GM18511 (cell line): ENCODE measurements at regions not wholly inside any gene's neighbourhood (a gene's known extent, or its start where the extent isn't known, plus 50 kb on each side); places are given as distances from the start of the nearest gene placed in this dataset.

Experiments used
- ATAC-seq: cut with Tn5 transposase; IDR thresholded peaks from one replicate; pipeline ENCODE4 v1.9.1; 2021; ENCODE audit warnings: mild to moderate bottlenecking, moderate library complexity; ENCODE audit not compliant: unreplicated experiment

DNA sequence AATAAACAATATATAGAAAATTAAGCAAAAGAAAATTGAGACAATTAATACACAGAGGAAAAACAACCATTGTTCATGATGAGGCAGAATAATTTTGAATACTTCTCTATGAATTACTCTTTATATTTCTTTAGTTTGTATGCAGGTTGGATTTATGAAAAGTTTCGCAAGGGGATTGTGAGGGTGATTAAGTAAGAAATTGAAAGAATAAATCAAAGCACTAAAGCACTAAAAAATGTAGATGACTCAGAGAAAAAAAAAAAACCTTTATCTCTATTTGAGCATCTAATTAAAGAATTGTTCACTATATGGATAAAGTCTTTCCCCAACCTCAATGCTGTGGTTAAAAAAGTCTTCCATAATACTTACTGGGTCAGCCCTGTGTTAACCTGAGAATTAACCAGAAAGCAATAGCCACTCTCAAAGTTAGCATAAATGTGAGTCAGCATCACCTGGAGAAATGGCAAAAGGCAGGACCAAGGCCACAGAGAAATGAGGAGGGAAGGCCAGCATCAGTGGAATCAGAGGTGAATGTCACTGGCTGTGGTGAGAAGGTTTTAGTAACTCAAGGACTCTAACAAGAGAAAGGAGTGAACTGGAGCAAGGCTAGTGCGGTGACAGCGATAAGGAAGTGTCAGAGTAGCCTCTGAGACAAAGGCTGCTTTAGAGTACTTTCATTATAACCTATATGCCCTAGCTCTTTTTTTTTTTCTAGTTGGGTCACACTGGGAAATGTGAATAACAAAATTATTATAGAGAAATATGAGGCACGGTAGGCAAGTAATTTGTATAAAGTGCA lies 310.4 kb downstream of the KCNC2 start:
- no peak for ATAC-seq

DNA sequence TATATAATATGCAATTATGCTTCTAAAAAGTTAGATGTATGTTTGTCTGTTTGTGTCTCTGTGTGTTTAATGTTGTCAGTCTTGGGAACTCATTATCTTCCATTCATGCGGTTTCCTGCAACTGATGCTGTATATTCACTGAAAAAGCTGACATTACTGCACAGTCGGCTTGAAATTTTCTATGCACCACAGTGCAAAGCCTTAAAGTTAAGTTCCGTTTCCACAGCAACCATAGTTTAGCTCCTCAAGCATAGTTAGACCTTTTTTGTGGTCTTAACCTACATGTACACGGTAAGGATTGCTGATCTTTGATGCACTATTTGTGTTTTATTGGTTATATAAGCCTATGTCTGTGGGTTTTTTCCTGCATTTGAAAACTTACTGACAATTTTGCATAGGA lies 309.4 kb downstream of the KCNC2 start:
- no peak for ATAC-seq

DNA sequence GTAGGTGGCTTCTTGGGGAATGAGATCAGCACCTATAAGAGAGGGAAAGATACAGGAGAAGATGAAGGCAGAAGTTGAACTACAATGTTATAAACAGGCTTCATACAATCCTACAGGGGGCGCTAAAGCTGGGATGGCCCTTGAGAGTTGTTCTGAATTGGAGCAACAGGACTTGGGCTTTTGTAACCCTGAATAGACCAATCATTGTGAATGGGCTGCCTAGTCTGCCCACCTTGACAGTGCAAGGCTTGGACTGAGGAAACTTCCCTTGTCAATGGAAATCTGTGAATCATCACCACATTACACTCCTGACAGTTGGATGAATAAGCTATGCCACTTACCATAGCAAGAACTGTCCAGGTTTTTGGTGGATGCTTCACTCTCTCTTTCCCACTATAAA lies 306.1 kb downstream of the KCNC2 start:
- ATAC-seq = no peak

DNA sequence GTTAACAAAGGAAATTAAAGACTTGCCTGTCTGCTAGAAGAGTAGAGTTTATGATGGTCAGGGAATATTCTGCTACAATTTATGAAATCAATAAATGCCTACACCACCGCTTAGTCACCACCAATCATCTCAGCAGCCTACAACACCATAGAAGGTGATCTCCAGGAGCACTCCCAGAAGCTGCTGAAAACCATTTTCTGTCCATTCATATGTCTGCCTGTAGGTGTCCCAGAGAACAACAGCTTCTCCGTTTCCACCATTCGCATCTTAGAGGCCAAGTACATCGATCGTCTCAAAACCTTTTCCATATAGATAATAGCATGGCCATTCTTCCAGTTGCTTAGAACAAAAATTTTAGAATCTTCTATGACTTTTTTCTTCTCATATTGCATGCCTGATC lies 303.4 kb downstream of the KCNC2 start:
- no peak for ATAC-seq

DNA sequence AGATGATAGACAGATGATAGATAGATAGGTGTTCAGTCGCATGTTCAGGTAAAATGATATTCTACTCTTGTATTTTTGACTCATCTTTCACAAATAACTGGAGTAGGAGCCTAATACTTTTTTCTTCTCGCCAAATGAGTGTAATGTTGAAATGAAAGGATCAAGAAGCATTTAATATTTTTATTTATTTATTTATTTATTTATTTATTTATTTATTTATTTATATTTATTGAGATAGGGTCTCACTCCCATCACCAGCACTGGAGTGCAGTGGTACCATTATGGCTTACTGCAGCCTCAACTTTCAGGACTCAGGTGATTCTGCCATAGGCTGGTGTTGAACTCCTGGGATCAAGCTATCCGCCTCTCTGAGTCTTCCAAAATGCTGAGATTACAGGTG lies 298.8 kb downstream of the KCNC2 start:
- ATAC-seq = no peak

DNA sequence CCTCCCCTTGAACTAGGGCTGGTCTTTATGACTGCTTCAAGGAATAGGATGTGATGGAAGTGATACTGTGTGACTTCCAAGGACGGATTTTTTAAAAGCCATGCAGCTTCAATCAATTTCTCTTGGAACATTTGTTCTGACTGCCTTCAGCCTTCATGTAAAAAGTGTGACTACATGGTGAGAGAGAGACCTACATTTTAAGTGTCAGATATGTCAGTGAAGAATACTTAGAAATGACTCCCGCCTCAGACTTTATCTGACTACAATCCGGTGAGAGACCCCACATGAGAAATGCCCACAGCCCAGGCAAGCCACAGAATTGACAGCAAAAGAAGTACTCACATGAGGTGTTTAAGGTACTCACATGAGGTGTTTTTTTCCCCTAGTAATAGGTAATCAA lies 295.3 kb downstream of the KCNC2 start:
- ATAC-seq = no peak

DNA sequence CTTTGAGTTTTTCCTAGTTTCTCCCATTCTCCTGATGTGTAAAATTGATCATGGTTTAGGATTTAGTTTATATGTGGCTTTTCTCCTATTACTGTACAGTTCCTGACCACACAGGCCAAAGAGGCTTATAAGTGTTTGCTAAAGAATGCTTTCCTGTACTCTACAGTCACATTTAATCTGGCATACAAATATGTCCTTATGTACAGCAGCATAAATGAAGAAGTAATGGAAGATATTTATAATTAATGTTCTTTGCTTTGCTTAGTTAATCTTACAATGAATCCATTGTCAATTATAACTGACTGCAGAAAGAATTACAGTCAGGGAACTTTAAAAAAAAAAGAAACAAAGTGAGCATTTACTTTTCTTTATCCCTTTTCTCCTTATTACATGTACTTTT lies 293.9 kb downstream of the KCNC2 start:
- ATAC-seq = no peak

DNA sequence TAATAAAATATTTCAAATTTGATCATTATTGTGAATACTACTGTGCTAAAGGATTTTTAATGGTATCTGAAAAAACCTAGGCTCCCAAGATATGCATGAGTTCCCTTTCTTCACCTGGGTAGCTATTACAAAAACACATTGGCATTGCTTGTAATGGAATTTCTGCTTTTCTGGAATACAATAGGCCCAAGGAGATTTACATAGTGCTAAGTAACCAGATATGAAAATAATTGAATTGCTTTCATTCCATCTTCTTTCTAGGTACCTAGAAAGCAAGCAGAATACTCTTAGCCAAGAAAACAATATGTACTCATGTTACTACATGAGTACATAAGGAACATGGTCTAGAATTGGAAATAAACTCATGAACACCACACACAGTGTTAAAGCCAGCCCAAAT lies 291.9 kb downstream of the KCNC2 start:
- no peak for ATAC-seq

DNA sequence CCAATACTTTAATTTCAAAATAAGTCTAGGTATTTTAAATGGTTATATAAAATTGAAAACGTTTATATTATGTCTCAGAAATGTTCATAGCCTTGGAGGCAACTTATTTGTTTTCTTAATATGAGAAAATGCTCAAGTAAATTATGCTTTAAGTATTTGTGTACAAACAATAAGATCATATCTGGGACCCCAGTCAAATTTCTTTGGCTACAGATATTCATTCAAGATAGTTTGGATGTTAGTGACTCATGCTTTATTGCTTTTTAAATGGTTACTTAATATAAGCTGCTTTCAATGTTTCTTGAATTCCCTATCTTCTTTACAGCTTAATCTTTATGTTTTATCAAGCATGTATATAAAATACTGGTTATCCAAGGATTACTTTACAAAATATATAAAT lies 291.3 kb downstream of the KCNC2 start:
- ATAC-seq = no peak

DNA sequence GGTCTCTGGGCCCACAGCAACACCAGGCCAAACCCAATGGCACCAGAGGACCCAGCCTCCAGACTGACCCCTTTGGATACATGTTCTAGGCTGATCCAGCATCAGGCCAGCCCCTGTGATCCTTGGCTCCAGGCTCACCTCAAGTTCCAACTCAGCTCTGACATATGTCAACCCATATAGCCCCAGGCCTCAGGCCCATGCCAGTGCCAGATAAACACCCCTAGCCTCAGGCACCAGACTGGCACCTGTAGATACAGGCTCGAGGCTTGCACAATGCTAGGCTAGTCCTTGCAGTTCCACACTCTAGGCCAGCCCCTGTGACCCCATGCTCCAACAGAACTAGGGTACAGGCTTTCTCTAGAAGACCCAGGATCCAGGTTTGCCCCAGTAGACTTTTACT lies 287.5 kb downstream of the KCNC2 start:
- ATAC-seq = no peak

DNA sequence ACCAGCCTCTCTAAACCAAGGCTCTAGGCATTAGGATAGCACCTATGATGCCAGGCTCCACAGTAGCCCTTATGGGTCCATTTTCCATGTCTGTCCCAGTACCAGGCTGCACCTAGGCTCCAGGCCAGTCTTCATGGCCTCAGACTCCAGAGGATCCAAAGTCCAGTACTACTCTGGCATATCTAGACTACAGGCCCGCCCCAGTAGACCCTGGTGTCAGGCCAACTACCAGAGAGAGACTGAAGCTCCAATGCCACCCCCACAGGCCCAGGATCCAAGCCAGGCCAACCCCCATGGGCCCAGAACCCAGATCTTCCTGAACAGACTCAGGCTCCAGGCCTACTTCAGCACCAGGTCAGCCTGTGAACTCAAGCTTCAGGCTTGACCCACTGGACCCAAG lies 287.0 kb downstream of the KCNC2 start:
- no peak for ATAC-seq

DNA sequence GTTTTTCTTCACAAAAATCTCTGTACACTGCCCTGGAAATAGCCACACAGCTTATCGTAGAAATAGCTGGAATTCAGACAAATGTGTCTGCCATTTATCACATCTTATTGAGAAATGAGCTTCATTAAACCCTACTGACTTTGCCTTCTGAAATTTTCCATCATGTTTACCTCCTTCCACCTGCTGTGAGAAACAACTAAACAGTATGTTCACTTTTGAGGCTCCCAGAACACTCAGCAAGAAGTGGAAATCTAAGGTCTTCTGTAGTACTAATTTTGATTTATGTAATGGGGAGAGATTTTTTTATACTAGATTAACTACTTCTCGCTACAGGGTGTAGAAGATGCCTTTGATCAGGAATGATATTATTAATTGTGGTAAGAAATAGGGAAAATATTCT lies 268.0 kb downstream of the KCNC2 start:
- no peak for ATAC-seq

DNA sequence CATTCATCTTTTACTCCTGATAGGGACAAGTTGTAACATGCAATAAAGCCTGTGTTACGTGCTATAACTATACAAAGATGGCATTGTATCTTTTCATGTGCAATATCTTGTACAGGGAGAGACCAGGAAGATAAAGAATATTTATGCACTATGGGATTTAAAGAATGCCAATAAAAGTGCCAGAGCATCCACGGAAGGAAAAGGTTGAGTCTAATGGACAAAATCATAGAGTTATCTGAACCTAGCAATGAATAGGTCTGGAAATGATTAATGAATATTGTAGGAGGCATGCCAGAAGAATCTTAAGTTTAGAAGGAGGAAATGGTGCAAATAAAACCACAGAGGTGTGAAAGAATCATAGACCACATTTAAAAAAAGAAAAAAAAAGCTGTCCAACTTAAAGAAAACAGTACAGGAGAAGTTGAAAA lies 263.9 kb downstream of the KCNC2 start:
- ATAC-seq = no peak

DNA sequence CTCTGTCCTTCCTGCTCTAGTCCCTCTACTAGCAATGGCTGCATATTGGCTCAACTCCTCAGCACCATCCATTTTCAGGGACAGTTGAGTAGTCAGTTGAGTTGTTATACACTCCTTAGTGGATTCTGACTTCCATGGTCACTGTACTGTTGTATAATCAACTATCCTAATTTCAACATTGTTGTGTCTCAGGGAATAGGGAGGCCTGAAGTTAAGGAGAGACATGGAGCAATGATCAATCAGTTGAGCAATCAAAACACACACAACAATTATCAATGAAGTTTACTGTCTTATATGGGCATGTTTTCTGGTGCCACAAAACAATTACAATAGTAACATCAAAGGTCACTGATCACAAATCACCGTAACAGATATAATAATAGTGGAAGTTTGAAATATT lies 255.9 kb downstream of the KCNC2 start:
- no peak for ATAC-seq

DNA sequence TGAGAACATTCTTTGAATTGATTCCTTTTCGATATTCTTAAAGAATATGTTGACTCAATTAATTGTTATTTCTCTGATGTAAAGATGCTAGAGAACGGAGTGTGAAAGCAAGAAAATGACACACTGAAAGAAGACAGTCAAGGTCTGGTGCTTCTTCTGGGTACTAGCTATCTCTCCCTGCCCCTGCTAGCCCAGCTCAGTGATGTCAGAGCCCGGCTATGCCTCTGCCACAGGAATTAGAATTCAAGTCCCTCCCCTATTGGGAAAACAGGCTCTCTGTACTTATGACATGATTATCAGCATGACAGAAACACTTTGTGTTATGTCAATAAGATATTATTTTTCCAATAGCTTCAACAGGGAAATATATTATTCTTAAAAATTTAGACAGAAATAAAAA lies 252.4 kb downstream of the KCNC2 start:
- ATAC-seq = no peak

DNA sequence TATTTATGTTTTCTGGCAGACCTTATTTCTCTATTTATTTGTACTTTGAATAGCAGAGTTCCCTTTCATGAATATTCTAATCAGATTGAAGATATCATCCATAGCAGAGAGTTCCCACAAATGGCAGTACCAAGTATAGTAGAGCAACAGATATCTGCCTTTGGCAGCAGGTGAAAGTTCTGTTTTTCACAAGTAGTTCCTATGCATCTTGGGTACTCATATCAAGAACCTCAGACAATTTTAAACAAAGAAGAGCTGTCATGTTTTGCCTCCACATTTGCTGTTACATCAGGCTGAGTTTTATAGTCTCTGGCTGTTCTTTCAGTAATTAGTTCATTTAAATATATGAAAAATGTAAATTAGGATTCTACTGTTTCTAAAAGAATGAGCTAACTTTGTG lies 252.0 kb downstream of the KCNC2 start:
- no peak for ATAC-seq

DNA sequence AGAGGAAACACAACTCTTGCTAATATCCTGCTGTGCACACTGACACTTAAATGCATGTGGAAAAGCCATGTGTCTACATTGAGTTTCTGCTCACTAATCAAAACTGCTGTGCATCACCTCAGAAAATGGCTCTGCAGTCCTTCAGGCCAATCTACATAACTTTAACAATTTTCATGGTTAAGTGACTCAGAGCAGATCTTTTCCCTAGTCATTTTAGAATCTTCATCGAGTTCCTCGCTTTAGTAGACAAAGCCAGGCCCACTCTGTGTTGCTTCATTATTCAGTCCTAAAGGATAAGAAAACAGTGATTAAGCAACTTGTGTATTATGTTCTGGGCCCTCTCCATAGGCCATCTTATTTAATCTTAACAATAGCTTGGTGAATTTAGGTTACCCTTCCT lies 250.0 kb downstream of the KCNC2 start:
- ATAC-seq = no peak

DNA sequence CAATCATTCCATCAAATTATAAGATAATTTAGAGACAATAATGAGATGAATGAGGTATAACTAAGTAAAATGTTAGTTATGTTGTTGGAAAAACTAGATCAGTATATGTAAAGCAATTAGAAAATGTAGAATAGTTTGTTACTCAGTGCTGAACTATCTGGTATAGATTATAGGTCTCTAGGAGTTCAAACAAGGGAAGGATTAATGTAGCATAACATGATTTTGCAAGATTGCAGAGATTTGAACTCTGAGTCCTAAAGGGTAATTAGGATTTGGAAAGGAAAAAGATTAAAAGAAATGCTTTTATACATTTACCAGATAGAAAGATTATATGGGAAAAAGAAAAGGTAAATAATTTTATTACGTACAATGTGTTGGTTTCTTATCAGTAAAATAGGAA lies 246.3 kb downstream of the KCNC2 start:
- no peak for ATAC-seq

DNA sequence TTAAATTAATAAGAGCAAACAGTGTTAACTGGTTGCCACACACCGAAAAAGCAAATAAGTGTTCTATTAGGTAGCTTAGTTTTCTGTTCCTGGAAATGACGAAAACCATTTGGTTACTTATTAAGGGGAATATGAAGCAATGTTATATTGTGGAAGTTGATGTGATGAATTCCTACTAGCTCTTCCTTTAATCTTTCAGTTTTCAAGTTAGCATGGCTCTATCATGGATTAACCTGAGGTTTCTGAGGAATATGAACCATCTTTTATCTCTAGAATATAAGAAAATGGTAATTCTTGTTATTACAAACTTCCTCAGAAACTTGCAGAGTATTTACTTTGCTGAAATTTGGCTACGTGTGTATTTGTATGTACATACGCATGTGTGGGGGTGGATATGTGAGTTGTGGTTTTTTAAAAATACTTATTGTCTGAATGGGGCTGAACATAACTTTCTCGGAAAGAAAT lies 245.7 kb downstream of the KCNC2 start:
- no peak for ATAC-seq

DNA sequence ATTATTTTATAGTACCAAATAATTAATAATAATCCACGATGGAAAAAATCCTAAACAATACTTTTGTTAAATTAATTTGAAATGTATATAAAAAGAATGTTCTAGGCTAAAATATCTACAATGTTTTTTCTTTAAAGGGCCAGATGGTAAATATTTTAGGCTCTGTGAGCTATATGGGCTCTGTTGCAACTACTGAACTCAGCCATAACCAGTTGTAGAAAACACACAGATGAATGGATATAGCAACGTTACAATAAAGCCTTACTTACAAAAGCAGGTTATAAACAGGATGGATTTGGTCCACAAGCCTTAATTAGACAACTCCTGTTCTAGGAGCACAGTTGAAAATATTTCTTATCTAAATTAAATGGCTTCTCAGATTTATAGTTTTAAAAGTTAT lies 245.2 kb downstream of the KCNC2 start:
- no peak for ATAC-seq

DNA sequence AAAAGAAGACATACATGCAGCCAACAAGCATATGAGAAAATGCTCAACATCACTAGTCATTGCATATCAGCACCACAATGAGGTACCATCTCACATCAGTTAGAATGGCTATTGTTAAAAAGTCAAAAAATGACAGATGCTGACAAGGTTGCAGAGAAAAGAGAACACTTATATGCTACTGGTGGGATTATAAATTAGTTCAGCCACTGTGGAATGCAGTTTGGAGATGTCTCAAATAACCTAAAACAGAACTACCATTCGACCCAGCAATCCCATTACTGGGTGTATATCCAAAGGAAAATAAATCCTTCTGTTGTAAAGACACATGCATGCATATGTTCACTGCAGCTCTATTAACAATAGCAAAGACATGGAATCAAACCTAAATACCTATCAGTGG lies 238.4 kb downstream of the KCNC2 start:
- ATAC-seq = no peak

DNA sequence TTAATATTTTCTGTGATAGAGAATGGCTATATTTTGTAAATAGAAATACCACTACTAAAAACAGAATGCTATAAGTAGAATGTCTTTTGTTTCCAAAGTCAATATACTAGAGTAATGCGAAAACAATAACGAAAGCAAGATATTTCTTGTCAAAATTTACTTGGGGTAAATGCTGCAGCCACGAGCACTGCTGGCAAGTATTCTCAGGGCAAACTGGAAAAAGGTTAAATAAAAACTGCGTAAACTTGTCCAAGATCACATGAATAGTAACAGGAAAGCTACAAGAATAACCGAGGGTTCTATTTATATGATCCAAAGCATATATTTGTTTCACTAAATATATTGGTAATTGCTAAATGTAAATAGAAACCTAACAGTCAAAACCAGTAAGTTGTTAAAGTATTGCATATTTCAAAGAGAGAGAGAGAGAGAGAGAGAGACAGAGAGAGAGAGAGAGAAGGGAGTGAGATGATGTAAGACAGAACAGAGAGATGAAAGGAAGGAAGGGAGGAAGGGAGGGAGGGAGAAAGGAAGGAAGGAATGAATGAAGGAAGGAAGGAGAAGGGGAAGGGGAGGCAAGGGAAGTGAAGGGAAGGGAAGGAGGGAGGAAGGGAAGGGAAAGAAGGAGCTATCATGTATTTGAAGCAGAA lies 231.7 kb downstream of the KCNC2 start:
- no peak for ATAC-seq

DNA sequence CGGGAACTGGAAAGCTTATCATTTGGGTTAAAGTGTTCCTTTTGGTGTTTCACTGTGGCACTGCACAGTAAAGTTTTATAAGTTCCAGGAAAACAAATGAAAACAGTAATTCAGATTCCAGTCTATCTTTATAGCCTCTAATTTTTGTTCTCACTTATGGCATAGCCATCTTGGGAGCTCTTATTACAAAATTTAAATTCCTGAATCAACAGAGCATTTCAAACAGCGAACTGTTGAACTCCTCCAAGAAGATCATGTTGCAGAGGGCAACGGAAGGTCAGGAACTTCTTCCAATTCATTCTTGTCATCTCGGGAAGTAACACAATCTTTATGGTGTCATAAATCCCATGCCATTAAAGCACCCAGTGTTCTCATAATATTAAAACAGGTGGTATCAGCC lies 229.1 kb downstream of the KCNC2 start:
- ATAC-seq = no peak
